ENCODE measurements at regions not wholly inside any gene's neighbourhood (a gene's known extent, or its start where the extent isn't known, plus 50 kb on each side); places are given as distances from the start of the nearest gene placed in this dataset.

GRCh38 chr13:40178130-40178529 lies 488.3 kb downstream of the FOXO1 start:
- no peak for FAIRE-seq

GRCh38 chr13:40179445-40180281 lies 486.8 kb downstream of the FOXO1 start:
- FAIRE-seq, result no peak

DNA sequence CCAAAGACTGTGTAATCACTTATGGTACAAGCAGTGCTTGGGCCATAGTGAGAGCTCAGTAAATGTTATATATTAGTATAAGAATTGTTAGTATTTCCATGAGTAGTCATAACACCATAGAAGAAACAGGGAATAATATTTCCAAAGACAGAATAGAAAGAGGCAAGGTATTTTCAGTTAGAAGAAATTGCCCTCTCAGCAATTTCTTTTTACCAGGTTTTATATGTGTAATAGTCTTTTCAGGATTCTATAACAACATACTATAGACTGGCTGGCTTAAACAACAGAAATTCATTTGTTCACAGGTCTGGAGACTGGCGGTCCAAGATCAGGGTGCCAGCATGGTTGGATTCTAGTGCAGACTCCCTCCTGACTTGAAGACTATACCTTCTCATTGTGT lies 485.7 kb downstream of the FOXO1 start:
- no peak for FAIRE-seq

GRCh38 chr13:40181203-40181845 lies 485.1 kb downstream of the FOXO1 start:
- FAIRE-seq, result no peak

- FAIRE-seq, result no peak
Measured at GRCh38 chr13:40182591-40182990, 483.9 kb downstream of the FOXO1 start.

DNA sequence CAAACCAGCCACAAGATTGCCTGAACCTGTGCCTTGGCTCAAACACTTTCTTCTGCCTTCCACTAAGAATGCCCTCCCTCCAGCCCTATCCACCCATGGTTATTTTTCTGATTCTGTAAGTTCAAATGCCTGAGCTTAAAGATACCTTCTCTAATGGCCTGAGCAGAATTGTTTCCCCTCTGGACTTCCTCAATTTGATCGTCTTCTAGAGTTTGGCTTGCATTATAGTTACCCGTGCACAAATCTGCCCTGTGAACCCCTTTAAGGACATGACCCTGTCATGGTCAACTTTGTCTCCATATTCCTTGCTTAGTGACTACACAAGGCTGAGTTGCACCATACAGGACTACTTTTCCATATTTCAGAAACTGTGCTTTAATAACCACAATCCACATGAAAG lies 481.0 kb downstream of the FOXO1 start:
- no peak for FAIRE-seq

DNA sequence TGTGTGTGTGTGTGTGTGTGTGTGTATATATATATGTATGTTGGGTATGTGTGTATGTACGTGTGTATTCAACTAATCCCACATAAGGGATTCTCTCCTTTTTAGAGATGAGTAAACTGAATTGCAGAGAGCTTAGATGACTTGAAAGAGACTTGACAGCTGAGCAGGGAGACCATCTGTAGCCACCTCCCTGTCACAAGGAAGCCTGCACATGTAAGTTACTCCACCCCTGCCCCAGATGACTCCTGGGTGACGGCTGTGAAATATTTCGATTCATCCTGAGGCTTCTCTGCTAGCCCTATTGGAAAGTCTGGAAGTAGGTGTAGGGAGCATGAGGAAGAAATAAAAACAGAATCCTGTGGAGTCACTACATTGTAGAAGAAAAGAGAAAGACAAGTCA lies 480.4 kb downstream of the FOXO1 start:
- no peak for FAIRE-seq

DNA sequence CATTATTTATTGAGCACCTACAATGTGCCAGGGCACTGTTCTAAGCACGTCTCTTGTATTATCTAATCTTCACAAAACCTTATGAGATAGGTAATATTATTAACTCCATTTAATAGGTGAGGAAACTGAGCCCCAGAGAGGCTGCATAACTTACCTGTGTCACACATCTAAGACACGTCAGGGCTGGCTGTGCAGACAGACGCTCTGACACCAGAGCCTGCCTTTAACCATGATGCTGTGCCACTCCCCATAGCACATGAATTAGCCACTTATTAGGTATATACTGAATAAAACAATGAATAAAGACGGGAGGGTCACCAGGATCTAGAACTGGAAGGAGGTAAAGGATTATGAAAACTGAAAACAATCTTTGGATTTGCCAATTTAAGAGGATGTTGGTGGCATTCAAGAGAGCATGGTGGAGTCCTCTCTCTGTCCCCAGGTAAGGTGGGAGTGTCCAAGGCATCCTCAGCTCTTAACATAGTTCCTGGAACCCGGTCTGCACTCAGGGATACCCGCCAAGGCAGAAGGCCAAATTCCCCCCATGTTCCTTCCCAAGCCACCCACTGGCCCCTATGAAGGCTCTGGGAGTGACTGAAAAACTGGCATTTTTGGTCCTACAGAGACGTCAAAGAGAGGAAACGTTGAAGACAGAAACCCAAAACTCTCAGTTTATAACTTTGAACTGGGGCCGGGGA lies 479.7 kb downstream of the FOXO1 start:
- no peak for FAIRE-seq

GRCh38 chr13:40187324-40187795 lies 479.1 kb downstream of the FOXO1 start:
- FAIRE-seq, result no peak

GRCh38 chr13:40187841-40188591 lies 478.4 kb downstream of the FOXO1 start:
- no peak for FAIRE-seq

GRCh38 chr13:40189426-40189825 lies 477.0 kb downstream of the FOXO1 start:
- no peak for FAIRE-seq

- FAIRE-seq, result no peak
Measured at GRCh38 chr13:40189898-40190630, 476.4 kb downstream of the FOXO1 start.

DNA sequence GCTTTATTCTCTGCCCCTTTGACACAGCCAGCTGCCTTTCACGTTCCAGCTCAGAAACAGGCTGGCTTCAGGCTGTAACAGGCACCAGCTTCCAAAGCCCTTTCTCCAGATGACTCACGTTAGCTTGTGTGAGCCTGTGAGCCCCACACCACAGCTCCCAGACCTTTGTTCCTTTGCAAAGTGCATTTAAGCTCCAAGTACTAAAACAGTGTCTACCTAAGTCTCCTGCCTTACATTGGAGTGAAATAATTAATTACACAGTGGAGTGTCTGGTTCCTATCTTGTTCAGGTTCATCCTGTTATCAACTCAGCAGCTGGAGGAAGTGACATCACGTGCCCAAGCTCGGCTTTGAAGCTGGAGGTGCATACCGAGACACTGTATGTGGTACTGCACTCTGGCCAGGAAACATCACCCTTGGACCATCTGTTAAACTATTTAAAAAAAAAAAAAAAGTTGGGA lies 475.8 kb downstream of the FOXO1 start:
- FAIRE-seq, result no peak

GRCh38 chr13:40191186-40191980 lies 475.1 kb downstream of the FOXO1 start:
- FAIRE-seq, result no peak

- no peak for FAIRE-seq
Measured at GRCh38 chr13:40192452-40192851, 474.0 kb downstream of the FOXO1 start.

GRCh38 chr13:40192858-40193257 lies 473.6 kb downstream of the FOXO1 start:
- FAIRE-seq, result no peak

DNA sequence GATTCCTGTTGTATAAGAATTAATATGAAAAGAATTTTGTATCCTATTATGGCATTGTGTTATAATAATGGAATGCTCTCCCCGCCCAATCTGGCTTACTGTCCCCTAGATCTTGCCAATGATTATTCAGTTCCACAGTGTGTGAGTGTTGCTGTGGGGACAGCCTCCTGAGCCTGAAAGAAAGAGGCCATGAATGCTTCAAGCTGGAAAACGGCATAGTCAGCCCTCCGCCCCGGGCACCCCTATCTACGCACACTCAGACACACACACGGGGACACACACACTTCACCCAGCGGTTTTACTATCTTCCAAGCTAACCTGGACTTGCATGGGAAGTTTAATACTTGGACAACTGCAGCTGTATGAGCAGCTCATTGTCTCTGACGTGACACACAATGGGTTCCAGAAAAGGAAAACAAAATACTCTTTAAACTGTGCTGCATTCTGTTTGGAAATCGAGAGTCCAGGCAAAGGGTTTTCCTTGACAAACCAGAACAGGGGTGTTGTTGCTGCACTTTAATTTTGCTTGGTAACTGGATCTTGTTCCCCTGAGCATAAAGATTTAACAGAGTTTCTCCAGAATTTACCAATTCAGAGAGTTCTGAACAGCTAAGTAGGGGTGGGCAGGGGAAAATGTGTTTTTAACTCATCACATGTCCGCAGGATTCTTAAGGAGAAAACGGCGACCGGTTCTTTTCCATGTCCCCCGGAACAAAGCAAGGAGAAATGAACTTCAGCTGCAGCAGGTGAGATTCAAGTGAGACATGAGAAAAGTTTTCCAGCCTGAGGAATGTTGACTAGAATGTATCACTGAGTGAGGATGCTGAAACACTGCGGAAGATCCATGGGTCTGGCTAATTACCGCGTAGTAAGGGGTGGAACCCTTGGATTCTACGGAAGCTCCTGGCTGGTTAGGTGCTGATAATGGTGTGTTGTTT lies 472.9 kb downstream of the FOXO1 start:
- FAIRE-seq, result no peak

DNA sequence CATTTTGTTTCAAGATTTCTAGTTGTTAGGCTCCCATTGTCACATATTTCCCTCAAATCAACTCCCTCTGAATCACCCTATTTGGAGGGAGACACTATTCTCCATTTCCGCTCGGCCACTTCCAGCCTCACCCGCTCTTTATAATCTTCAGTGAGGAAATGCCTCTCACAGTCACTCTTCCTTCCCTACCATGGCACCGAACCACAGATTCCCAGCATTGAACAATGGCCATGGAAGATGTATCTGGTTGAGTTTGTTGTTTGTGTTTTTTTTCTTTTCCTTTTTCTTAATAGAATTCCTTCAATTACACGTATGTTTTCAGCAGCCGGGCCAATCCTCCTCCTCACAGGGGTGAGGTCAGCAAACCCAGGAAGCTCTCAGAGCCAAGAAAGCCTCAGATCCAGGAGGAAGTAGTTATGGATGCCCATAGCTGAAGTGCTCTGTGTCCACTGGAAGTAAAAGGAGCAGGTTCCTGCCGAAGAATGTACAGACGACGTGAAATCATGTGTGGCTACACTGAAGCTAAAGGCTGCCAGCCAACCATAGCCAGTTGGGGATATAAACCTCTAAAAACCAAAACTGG lies 472.1 kb downstream of the FOXO1 start:
- no peak for FAIRE-seq

GRCh38 chr13:40197049-40197448 lies 469.4 kb downstream of the FOXO1 start:
- no peak for FAIRE-seq
